ENCODE measurements at regions not wholly inside any gene's neighbourhood (a gene's known extent, or its start where the extent isn't known, plus 50 kb on each side); places are given as distances from the start of the nearest gene placed in this dataset.
A peak's percentile ranks its signal among the peaks of the same experiment; 100 is the strongest.

GRCh38 chr7:79909176-79909575 lies 225.5 kb upstream of the GNAI1 start:
- no peak for TF ChIP-seq CTCF (conservative IDR thresholded peaks at IDR 0.05; ENCODE audit: low read depth, low read length)
- no peak overlapping the region for H3K4me3 ChIP-seq (ENCODE audit: low read length)
- DNase-seq (ENCODE audit: low read depth), result no peak

GRCh38 chr7:79897166-79897565 lies 237.5 kb upstream of the GNAI1 start:
- DNase-seq (ENCODE audit: low read depth), result no peak
- TF ChIP-seq CTCF (conservative IDR thresholded peaks at IDR 0.05; ENCODE audit: low read depth, low read length), result no peak
- no peak overlapping the region for H3K4me3 ChIP-seq (ENCODE audit: low read length)

- DNase-seq (ENCODE audit: low read depth), result no peak
- TF ChIP-seq CTCF (conservative IDR thresholded peaks at IDR 0.05; ENCODE audit: low read depth, low read length), result no peak
- no peak overlapping the region for H3K4me3 ChIP-seq (ENCODE audit: low read length)
These were observed 240.6 kb upstream of the GNAI1 start for GRCh38 chr7:79893991-79894390.

- no peak for DNase-seq (ENCODE audit: low read depth)
- no peak overlapping the region for H3K4me3 ChIP-seq (ENCODE audit: low read length)
- no peak for TF ChIP-seq CTCF (conservative IDR thresholded peaks at IDR 0.05; ENCODE audit: low read depth, low read length)
These were observed 251.7 kb upstream of the GNAI1 start for GRCh38 chr7:79882922-79883321.

GRCh38 chr7:79880312-79880711 lies 254.3 kb upstream of the GNAI1 start:
- DNase-seq (ENCODE audit: low read depth), result no peak
- TF ChIP-seq CTCF (conservative IDR thresholded peaks at IDR 0.05; ENCODE audit: low read depth, low read length), result no peak
- H3K4me3 ChIP-seq (ENCODE audit: low read length), result no peak overlapping the region

GRCh38 chr7:79877874-79878465 lies 256.7 kb upstream of the GNAI1 start:
- DNase-seq (ENCODE audit: low read depth), result peak; percentile 7
- no peak for TF ChIP-seq CTCF (conservative IDR thresholded peaks at IDR 0.05; ENCODE audit: low read depth, low read length)
- H3K4me3 ChIP-seq (ENCODE audit: low read length), result no peak overlapping the region

- no peak overlapping the region for H3K4me3 ChIP-seq (ENCODE audit: low read length)
- DNase-seq (ENCODE audit: low read depth), result peak; percentile 9
- no peak for TF ChIP-seq CTCF (conservative IDR thresholded peaks at IDR 0.05; ENCODE audit: low read depth, low read length)
These were observed 257.8 kb upstream of the GNAI1 start for GRCh38 chr7:79876848-79877252.
